Fibroblast of lung (primary cell): ENCODE measurements at regions not wholly inside any gene's neighbourhood (a gene's known extent, or its start where the extent isn't known, plus 50 kb on each side); places are given as distances from the start of the nearest gene placed in this dataset.

Experiments
- DNase-seq, 2 donors: peaks; one replicate each; pipeline versions ENCODE4 v3.0.0 to v3.0.0-alpha.2; 2010; ENCODE audit warnings: low read depth in 2 of 2
- H2AFZ ChIP-seq: 2 replicates; pipeline ENCODE4 v1.5.1; 2012; ENCODE audit warnings: low read length, control low read depth, inconsistent platforms
- H3K27ac ChIP-seq: 2 replicates; pipeline ENCODE4 v1.5.1; 2011; ENCODE audit warnings: low read length, control low read depth; ENCODE audit not compliant: insufficient read depth
- H3K27me3 ChIP-seq: 2 replicates; pipeline ENCODE4 v1.5.1; 2011; ENCODE audit warnings: mild to moderate bottlenecking, low read length; ENCODE audit not compliant: control insufficient read depth, insufficient read depth
- H3K36me3 ChIP-seq: 2 replicates; pipeline ENCODE4 v1.5.1; 2011; ENCODE audit warnings: low read length; ENCODE audit not compliant: control insufficient read depth, insufficient read depth
- H3K4me1 ChIP-seq: 2 replicates; pipeline ENCODE4 v1.5.1; 2011; ENCODE audit warnings: low read length; ENCODE audit not compliant: control insufficient read depth, insufficient read depth; ENCODE audit errors: extremely low read depth
- H3K4me2 ChIP-seq: 2 replicates; pipeline ENCODE4 v1.5.1; 2011; ENCODE audit warnings: low read length, control low read depth; ENCODE audit not compliant: insufficient read depth; ENCODE audit errors: extremely low read depth
- H3K4me3 ChIP-seq, 4 experiments: fragments of 200-600 bp in 1 of 4; sonication (generic) in 1 of 4; replicated peaks in 1 of 4; 2 replicates each; pipeline ENCODE4 v1.5.1; 2011 to 2016; ENCODE audit warnings: low read length in 4 of 4, low read depth in 3 of 4, mild to moderate bottlenecking in 3 of 4, control low read depth in 2 of 4, inconsistent platforms in 1 of 4, mixed read lengths in 1 of 4; ENCODE audit not compliant: insufficient read depth in 1 of 4; ENCODE audit errors: control extremely low read depth in 1 of 4
- H3K79me2 ChIP-seq: 2 replicates; pipeline ENCODE4 v1.5.1; 2012; ENCODE audit warnings: mild to moderate bottlenecking, low read length, inconsistent platforms; ENCODE audit not compliant: control insufficient read depth, insufficient read depth
- H3K9ac ChIP-seq: 2 replicates; pipeline ENCODE4 v1.5.1; 2011; ENCODE audit warnings: mild to moderate bottlenecking, low read length, control low read depth; ENCODE audit not compliant: insufficient read depth
- H3K9me3 ChIP-seq: 2 replicates; pipeline ENCODE4 v1.5.1; 2012; ENCODE audit warnings: low read depth, low read length; ENCODE audit not compliant: control insufficient read depth, insufficient read depth
- H4K20me1 ChIP-seq: 2 replicates; pipeline ENCODE4 v1.5.1; 2011; ENCODE audit warnings: low read length; ENCODE audit not compliant: control insufficient read depth, insufficient read depth; ENCODE audit errors: extremely low read depth
- CTCF ChIP-seq, 2 donors: IDR thresholded peaks in 1 of 2; conservative IDR thresholded peaks in 1 of 2; 1 replicate in 1 of 2; 2 replicates in 1 of 2; pipeline ENCODE4 v1.5.1; 2011 to 2012; ENCODE audit warnings: low read length in 2 of 2, control low read depth in 1 of 2, inconsistent platforms in 1 of 2, low read depth in 1 of 2, mild to moderate bottlenecking in 1 of 2
- EZH2 ChIP-seq: IDR thresholded peaks from 2 replicates; pipeline ENCODE4 v1.5.1; 2012; ENCODE audit warnings: low read length, control low read depth, mild to moderate bottlenecking; ENCODE audit errors: missing control alignments

GRCh38 chr6:115706324-115706723, 354.4 kb downstream of the FRK start:
- H3K4me3 ChIP-seq = no peak overlapping the region
- TF ChIP-seq EZH2 = no peak
- TF ChIP-seq CTCF (conservative IDR thresholded peaks at IDR 0.05 in 1 of 2, IDR thresholded peaks at IDR 0.05 in 1 of 2; ENCODE audit: low read depth in 1 of 2, low read length in 2 of 2) = no peak
- H3K4me1 ChIP-seq = no peaks in the 10 kb centered on the region
- H3K36me3 ChIP-seq = no peaks in the 10 kb centered on the region
- no peak overlapping the region for H3K27ac ChIP-seq
- H3K27me3 ChIP-seq = no peaks in the 10 kb centered on the region
- DNase-seq = no peak
- H3K9me3 ChIP-seq = no peaks in the 10 kb centered on the region
- no peak overlapping the region for H3K9ac ChIP-seq
- H3K79me2 ChIP-seq = no peaks in the 10 kb centered on the region
- H3K4me2 ChIP-seq = no peak overlapping the region
- H2AFZ ChIP-seq = no peak overlapping the region
- no peaks in the 10 kb centered on the region for H4K20me1 ChIP-seq

GRCh38 chr6:115704028-115704427, 356.7 kb downstream of the FRK start:
- H3K79me2 ChIP-seq = no peaks in the 10 kb centered on the region
- H3K36me3 ChIP-seq = no peaks in the 10 kb centered on the region
- H4K20me1 ChIP-seq = no peaks in the 10 kb centered on the region
- no peak overlapping the region for H2AFZ ChIP-seq
- H3K27ac ChIP-seq = no peak overlapping the region
- no peaks in the 10 kb centered on the region for H3K27me3 ChIP-seq
- TF ChIP-seq EZH2 (no peak), CTCF (conservative IDR thresholded peaks at IDR 0.05 in 1 of 2, IDR thresholded peaks at IDR 0.05 in 1 of 2; ENCODE audit: low read depth in 1 of 2, low read length in 2 of 2) (no peak)
- no peak overlapping the region for H3K4me2 ChIP-seq
- no peak overlapping the region for H3K4me3 ChIP-seq
- H3K4me1 ChIP-seq = no peaks in the 10 kb centered on the region
- H3K9ac ChIP-seq = no peak overlapping the region
- H3K9me3 ChIP-seq = no peaks in the 10 kb centered on the region
- DNase-seq = no peak

GRCh38 chr6:115691433-115691832, 369.3 kb downstream of the FRK start:
- H3K9ac ChIP-seq = no peak overlapping the region
- no peak overlapping the region for H3K4me2 ChIP-seq
- H3K36me3 ChIP-seq = no peaks in the 10 kb centered on the region
- H3K27ac ChIP-seq = no peak overlapping the region
- DNase-seq = no peak
- H3K9me3 ChIP-seq = no peaks in the 10 kb centered on the region
- H3K4me1 ChIP-seq = no peaks in the 10 kb centered on the region
- no peak overlapping the region for H3K4me3 ChIP-seq
- TF ChIP-seq EZH2 (no peak), CTCF (conservative IDR thresholded peaks at IDR 0.05 in 1 of 2, IDR thresholded peaks at IDR 0.05 in 1 of 2; ENCODE audit: low read depth in 1 of 2, low read length in 2 of 2) (no peak)
- no peak overlapping the region for H2AFZ ChIP-seq
- H4K20me1 ChIP-seq = no peaks in the 10 kb centered on the region
- no peaks in the 10 kb centered on the region for H3K79me2 ChIP-seq
- no peaks in the 10 kb centered on the region for H3K27me3 ChIP-seq
